Vagina (tissue), 2 donors: ENCODE measurements at regions not wholly inside any gene's neighbourhood (a gene's known extent, or its start where the extent isn't known, plus 50 kb on each side); places are given as distances from the start of the nearest gene placed in this dataset.
A peak's percentile ranks its signal among the peaks of the same experiment; 100 is the strongest.

Source experiments
- DNase-seq, 2 donors: peaks; one replicate each; pipeline ENCODE4 v3.0.0-alpha.2; 2017; ENCODE audit errors: extremely low spot score in 2 of 2
- H3K27ac ChIP-seq: fragments of 200-600 bp; sonication (generic); one replicate; pipeline ENCODE4 v1.5.1; 2019
- H3K27me3 ChIP-seq: fragments of 200-600 bp; sonication (generic); one replicate; pipeline ENCODE4 v1.5.1; 2019
- H3K36me3 ChIP-seq, 2 donors: fragments of 200-600 bp; sonication (generic); one replicate each; pipeline ENCODE4 v1.5.1; 2017 to 2019
- H3K4me1 ChIP-seq: fragments of 200-600 bp; sonication (generic); one replicate; pipeline ENCODE4 v1.5.1; 2019
- H3K4me3 ChIP-seq, 2 donors: fragments of 200-600 bp; sonication (generic); 1 replicate in 1 of 2; 2 replicates in 1 of 2; pipeline ENCODE4 v1.5.1; 2016 to 2019
- H3K9me3 ChIP-seq: fragments of 200-600 bp; sonication (generic); one replicate; pipeline ENCODE4 v1.5.1; 2019
- POLR2A ChIP-seq, 2 donors: fragments of 450-650 bp; IDR thresholded peaks; one replicate each; pipeline ENCODE4 v1.6.1; 2017; ENCODE audit warnings: antibody characterized with exemption in 2 of 2, mild to moderate bottlenecking in 2 of 2, moderate library complexity in 2 of 2
- POLR2AphosphoS5 ChIP-seq, 2 donors: sonication (generic); formaldehyde crosslinking; IDR thresholded peaks; one replicate each; pipeline ENCODE4 v1.9.0; 2017; ENCODE audit warnings: antibody characterized with exemption in 2 of 2, mild to moderate bottlenecking in 2 of 2, low read depth in 1 of 2; ENCODE audit not compliant: insufficient read depth in 1 of 2
- intact Hi-C: fragments of 100-400 bp; cut with DNase I; formaldehyde crosslinking; loops from one replicate; pipeline ENCODE4 v1.15.1; 2023
- TF ChIP-seq, protein P1 (sequence below), 3 experiments: fragments of 450-650 bp in 2 of 3; fragments of 200-600 bp in 1 of 3; sonication (generic) in 1 of 3; IDR thresholded peaks; one replicate each; pipeline ENCODE4 v1.5.1; 2017 to 2019; ENCODE audit warnings: antibody characterized with exemption in 3 of 3, mild to moderate bottlenecking in 2 of 3, moderate library complexity in 2 of 3

DNA sequence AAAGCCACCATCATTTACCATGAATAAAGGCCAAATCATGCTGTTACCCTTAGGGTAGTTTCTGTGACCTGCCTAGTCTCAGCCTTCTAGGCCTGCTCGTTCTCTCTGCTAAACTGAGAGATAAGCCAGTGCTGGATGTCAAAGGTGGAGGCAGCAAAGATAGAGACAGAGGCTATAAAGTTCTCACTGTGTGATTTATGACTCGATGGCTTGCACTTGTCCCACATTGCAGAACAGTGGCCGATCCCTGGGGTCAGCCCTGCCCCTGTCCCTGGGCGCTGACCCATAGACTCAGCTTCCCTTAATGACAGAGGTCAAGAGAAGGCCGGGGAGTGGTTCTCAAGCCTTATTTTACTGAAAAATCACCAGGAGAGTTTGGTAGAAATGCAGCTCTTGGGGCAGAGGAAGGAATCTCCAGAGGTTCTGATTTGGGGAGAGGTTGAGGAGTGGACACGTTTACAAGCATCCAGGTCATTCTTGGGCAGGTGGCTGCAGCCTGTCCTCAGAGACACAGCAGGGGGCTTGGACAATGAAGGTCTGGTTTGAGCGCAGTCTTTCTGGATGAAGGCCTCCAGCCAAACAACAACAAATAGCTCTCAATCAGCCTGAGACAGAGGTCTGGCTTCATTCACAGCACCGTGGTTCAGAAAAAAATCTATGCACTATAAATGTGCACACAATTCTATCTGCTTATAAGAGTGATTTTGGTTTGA lies 143.5 kb downstream of the ACKR3 start:
- intact Hi-C loops = no loop called here
- Histone ChIP-seq H3K4me3 (no peak overlapping the region), H3K27me3 (no peaks in the 10 kb centered on the region), H3K4me1 (peaks cover 20% of the 10 kb centered on the region), H3K36me3 (no peaks in the 10 kb centered on the region), H3K27ac (peak overlapping the region; percentile 18), H3K9me3 (no peaks in the 10 kb centered on the region)
- TF ChIP-seq, protein P1, sequence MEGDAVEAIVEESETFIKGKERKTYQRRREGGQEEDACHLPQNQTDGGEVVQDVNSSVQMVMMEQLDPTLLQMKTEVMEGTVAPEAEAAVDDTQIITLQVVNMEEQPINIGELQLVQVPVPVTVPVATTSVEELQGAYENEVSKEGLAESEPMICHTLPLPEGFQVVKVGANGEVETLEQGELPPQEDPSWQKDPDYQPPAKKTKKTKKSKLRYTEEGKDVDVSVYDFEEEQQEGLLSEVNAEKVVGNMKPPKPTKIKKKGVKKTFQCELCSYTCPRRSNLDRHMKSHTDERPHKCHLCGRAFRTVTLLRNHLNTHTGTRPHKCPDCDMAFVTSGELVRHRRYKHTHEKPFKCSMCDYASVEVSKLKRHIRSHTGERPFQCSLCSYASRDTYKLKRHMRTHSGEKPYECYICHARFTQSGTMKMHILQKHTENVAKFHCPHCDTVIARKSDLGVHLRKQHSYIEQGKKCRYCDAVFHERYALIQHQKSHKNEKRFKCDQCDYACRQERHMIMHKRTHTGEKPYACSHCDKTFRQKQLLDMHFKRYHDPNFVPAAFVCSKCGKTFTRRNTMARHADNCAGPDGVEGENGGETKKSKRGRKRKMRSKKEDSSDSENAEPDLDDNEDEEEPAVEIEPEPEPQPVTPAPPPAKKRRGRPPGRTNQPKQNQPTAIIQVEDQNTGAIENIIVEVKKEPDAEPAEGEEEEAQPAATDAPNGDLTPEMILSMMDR (IDR thresholded peaks at IDR 0.05) = no peak
- TF ChIP-seq POLR2AphosphoS5 (IDR thresholded peaks at IDR 0.05; ENCODE audit: insufficient read depth in 1 of 2, low read depth in 1 of 2) (no peak), POLR2A (IDR thresholded peaks at IDR 0.05) (no peak)
- no peak for DNase-seq

- intact Hi-C loops = no loop called here
- DNase-seq = no peak
- Histone ChIP-seq H3K4me1 (peaks cover 20% of the 10 kb centered on the region), H3K27me3 (no peaks in the 10 kb centered on the region), H3K36me3 (no peaks in the 10 kb centered on the region), H3K4me3 (no peak overlapping the region), H3K9me3 (no peaks in the 10 kb centered on the region), H3K27ac (no peak overlapping the region)
- TF ChIP-seq POLR2A (IDR thresholded peaks at IDR 0.05) = no peak
- TF ChIP-seq POLR2AphosphoS5 (IDR thresholded peaks at IDR 0.05; ENCODE audit: insufficient read depth in 1 of 2, low read depth in 1 of 2) = no peak
- TF ChIP-seq, protein P1 (IDR thresholded peaks at IDR 0.05) = no peak
Measured at GRCh38 chr2:236714080-236714479, 144.5 kb downstream of the ACKR3 start.

GRCh38 chr2:236715077-236715476 lies 145.5 kb downstream of the ACKR3 start:
- intact Hi-C loops = no loop called here
- Histone ChIP-seq H3K4me3 (no peak overlapping the region), H3K4me1 (peaks cover 20% of the 10 kb centered on the region), H3K9me3 (no peaks in the 10 kb centered on the region), H3K27ac (no peak overlapping the region), H3K36me3 (no peaks in the 10 kb centered on the region), H3K27me3 (no peaks in the 10 kb centered on the region)
- TF ChIP-seq POLR2AphosphoS5 (IDR thresholded peaks at IDR 0.05; ENCODE audit: insufficient read depth in 1 of 2, low read depth in 1 of 2) (no peak), POLR2A (IDR thresholded peaks at IDR 0.05) (no peak)
- TF ChIP-seq, protein P1 (IDR thresholded peaks at IDR 0.05) = no peak
- DNase-seq = no peak

GRCh38 chr2:236715491-236715961 lies 145.9 kb downstream of the ACKR3 start:
- Histone ChIP-seq H3K27ac (no peak overlapping the region), H3K9me3 (no peaks in the 10 kb centered on the region), H3K4me1 (peaks cover 20% of the 10 kb centered on the region), H3K4me3 (no peak overlapping the region), H3K27me3 (no peaks in the 10 kb centered on the region), H3K36me3 (no peaks in the 10 kb centered on the region)
- intact Hi-C loops = no loop called here
- no peak for DNase-seq
- TF ChIP-seq POLR2AphosphoS5 (IDR thresholded peaks at IDR 0.05; ENCODE audit: insufficient read depth in 1 of 2, low read depth in 1 of 2) (peak; percentile 19 to 30), POLR2A (IDR thresholded peaks at IDR 0.05) (no peak)

- Histone ChIP-seq H3K27me3 (no peaks in the 10 kb centered on the region), H3K9me3 (no peaks in the 10 kb centered on the region), H3K4me3 (no peak overlapping the region), H3K36me3 (no peaks in the 10 kb centered on the region), H3K27ac (no peak overlapping the region), H3K4me1 (peaks cover 20% of the 10 kb centered on the region)
- intact Hi-C loops = no loop called here
- TF ChIP-seq POLR2AphosphoS5 (IDR thresholded peaks at IDR 0.05; ENCODE audit: insufficient read depth in 1 of 2, low read depth in 1 of 2) = no peak
- DNase-seq = no peak
Measured at GRCh38 chr2:236717120-236717519, 147.5 kb downstream of the ACKR3 start.

GRCh38 chr2:236717729-236718128 lies 148.1 kb downstream of the ACKR3 start:
- no peak for DNase-seq
- intact Hi-C loops = no loop called here
- no peak overlapping the region for H3K27ac ChIP-seq
- no peak overlapping the region for H3K4me3 ChIP-seq
- no peak for TF ChIP-seq POLR2AphosphoS5 (IDR thresholded peaks at IDR 0.05; ENCODE audit: insufficient read depth in 1 of 2, low read depth in 1 of 2)
- H3K36me3 ChIP-seq = no peaks in the 10 kb centered on the region
- H3K4me1 ChIP-seq = peaks cover 20% of the 10 kb centered on the region
- no peaks in the 10 kb centered on the region for H3K9me3 ChIP-seq
- H3K27me3 ChIP-seq = no peaks in the 10 kb centered on the region
